Small intestine (tissue), 7 donors: ENCODE measurements at regions not wholly inside any gene's neighbourhood (a gene's known extent, or its start where the extent isn't known, plus 50 kb on each side); places are given as distances from the start of the nearest gene placed in this dataset.

Source experiments
- DNase-seq, 2 donors: peaks; one replicate each; pipeline versions ENCODE4 v3.0.0 to v3.0.0-alpha.2; 2013
- FAIRE-seq: peaks from 2 replicates; lab custom pipeline; 2012; peaks lifted over from hg19 to GRCh38; lab: Jason Lieb, UNC
- H3K27ac ChIP-seq, 3 donors: one replicate each; pipeline ENCODE4 v1.5.1; 2013; ENCODE audit warnings: low read length in 2 of 3, mild to moderate bottlenecking in 2 of 3, control low read depth in 1 of 3, inconsistent platforms in 1 of 3, low read depth in 1 of 3, moderate library complexity in 1 of 3
- H3K27me3 ChIP-seq, 3 donors: one replicate each; pipeline ENCODE4 v1.6.1; 2013; ENCODE audit warnings: low read length in 3 of 3, inconsistent platforms in 1 of 3; ENCODE audit not compliant: control insufficient read depth in 3 of 3, insufficient read depth in 3 of 3
- H3K36me3 ChIP-seq, 3 donors: one replicate each; pipeline ENCODE4 v1.6.1; 2013; ENCODE audit warnings: low read length in 3 of 3, inconsistent platforms in 1 of 3, low read depth in 1 of 3, mild to moderate bottlenecking in 1 of 3, moderate library complexity in 1 of 3; ENCODE audit not compliant: control insufficient read depth in 3 of 3, insufficient read depth in 2 of 3
- H3K4me1 ChIP-seq, 3 donors: one replicate each; pipeline ENCODE4 v1.6.1; 2013; ENCODE audit warnings: low read length in 2 of 3, inconsistent platforms in 1 of 3, low read depth in 1 of 3, mild to moderate bottlenecking in 1 of 3, moderate library complexity in 1 of 3; ENCODE audit not compliant: control insufficient read depth in 3 of 3, insufficient read depth in 2 of 3
- H3K4me3 ChIP-seq, 3 donors: one replicate each; pipeline ENCODE4 v1.5.1; 2013; ENCODE audit warnings: low read length in 3 of 3, control low read depth in 1 of 3, inconsistent platforms in 1 of 3, low read depth in 1 of 3, mild to moderate bottlenecking in 1 of 3, moderate library complexity in 1 of 3
- H3K9me3 ChIP-seq, 2 donors: one replicate each; pipeline ENCODE4 v1.6.1; 2013; ENCODE audit warnings: low read depth in 1 of 2, low read length in 1 of 2; ENCODE audit not compliant: control insufficient read depth in 2 of 2, insufficient read depth in 1 of 2
- WGBS, 3 donors: extraction: QIAGEN DNeasy Blood & Tissue Kit; methylation state at CpG; one replicate each; pipeline ENCODE4 v1.1.7; 2013; 5-methylcytosine and 5-hydroxymethylcytosine counted together
- donor health status: healthy with polysubstance abuse.
- donor health status: control.
- donor health status: control.
- donor health status: Bipolar disorder and iron deficiency.
- donor health status: healthy.

- 70 to 87% (median 84%) methylated on average over 1 of the region's 1 CpG for WGBS, 3 donors
- DNase-seq (no peak), FAIRE-seq (no peak)
- no peak overlapping the region for H3K4me3 ChIP-seq
- H3K4me1 ChIP-seq, result peaks cover 0 to 4% (median 0%) of the 10 kb centered on the region in 3 donors
- no peaks in the 10 kb centered on the region for H3K9me3 ChIP-seq
- H3K36me3 ChIP-seq, result no peaks in the 10 kb centered on the region
- no peak overlapping the region for H3K27ac ChIP-seq
- H3K27me3 ChIP-seq, result no peaks in the 10 kb centered on the region
Measured at GRCh38 chr12:91590966-91591638, 408.5 kb upstream of the DCN start.

- Histone ChIP-seq H3K4me1 (peaks cover 0 to 4% (median 0%) of the 10 kb centered on the region in 3 donors), H3K36me3 (no peaks in the 10 kb centered on the region), H3K27me3 (no peaks in the 10 kb centered on the region), H3K9me3 (no peaks in the 10 kb centered on the region), H3K27ac (no peak overlapping the region), H3K4me3 (no peak overlapping the region)
- WGBS, 3 donors, result 7 to 36% (median 24%) methylated on average over 2 of the region's 2 CpGs
- DNase-seq (no peak), FAIRE-seq (no peak)
Measured at GRCh38 chr12:91588874-91589454, 406.3 kb upstream of the DCN start.

GRCh38 chr12:91586015-91586414 lies 403.4 kb upstream of the DCN start:
- H3K9me3 ChIP-seq, result no peaks in the 10 kb centered on the region
- H3K4me3 ChIP-seq, result no peak overlapping the region
- FAIRE-seq (no peak), DNase-seq (no peak)
- WGBS, 3 donors, result 82 to 86% (median 84%) methylated on average over 5 of the region's 5 CpGs
- H3K27ac ChIP-seq, result no peak overlapping the region
- H3K4me1 ChIP-seq, result peaks cover 0 to 4% (median 0%) of the 10 kb centered on the region in 3 donors
- no peaks in the 10 kb centered on the region for H3K27me3 ChIP-seq
- no peaks in the 10 kb centered on the region for H3K36me3 ChIP-seq

- FAIRE-seq (no peak), DNase-seq (no peak)
- Histone ChIP-seq H3K4me3 (no peak overlapping the region), H3K27me3 (no peaks in the 10 kb centered on the region), H3K36me3 (no peaks in the 10 kb centered on the region), H3K4me1 (no peaks in the 10 kb centered on the region), H3K27ac (no peak overlapping the region), H3K9me3 (no peaks in the 10 kb centered on the region)
- 91 to 94% (median 94%) methylated on average over 3 of the region's 3 CpGs for WGBS, 3 donors
Measured at GRCh38 chr12:91582811-91583210, 400.2 kb upstream of the DCN start.

- H3K27ac ChIP-seq, result no peak overlapping the region
- no peaks in the 10 kb centered on the region for H3K36me3 ChIP-seq
- DNase-seq (no peak), FAIRE-seq (no peak)
- H3K4me1 ChIP-seq, result no peaks in the 10 kb centered on the region
- WGBS, 3 donors, result 54 to 61% (median 59%) methylated on average over 3 of the region's 3 CpGs
- H3K9me3 ChIP-seq, result no peaks in the 10 kb centered on the region
- no peaks in the 10 kb centered on the region for H3K27me3 ChIP-seq
- H3K4me3 ChIP-seq, result no peak overlapping the region
Measured at GRCh38 chr12:91579516-91580263, 397.1 kb upstream of the DCN start.

- Histone ChIP-seq H3K4me1 (no peaks in the 10 kb centered on the region), H3K27me3 (no peaks in the 10 kb centered on the region), H3K9me3 (no peaks in the 10 kb centered on the region), H3K36me3 (no peaks in the 10 kb centered on the region), H3K4me3 (no peak overlapping the region), H3K27ac (peak overlapping the region in 1 of 3 donors; percentile 2)
- 11 to 20% (median 14%) methylated on average over 7 of the region's 7 CpGs for WGBS, 3 donors
- FAIRE-seq (peak; percentile 89), DNase-seq (peak; percentile 26 to 46)
Measured at GRCh38 chr12:91577586-91578539, 395.2 kb upstream of the DCN start.

GRCh38 chr12:91576432-91576831 lies 393.8 kb upstream of the DCN start:
- H3K4me1 ChIP-seq, result no peaks in the 10 kb centered on the region
- no peaks in the 10 kb centered on the region for H3K9me3 ChIP-seq
- FAIRE-seq, result no peak
- no peaks in the 10 kb centered on the region for H3K27me3 ChIP-seq
- H3K36me3 ChIP-seq, result no peaks in the 10 kb centered on the region
- no peak overlapping the region for H3K4me3 ChIP-seq
- no peak for DNase-seq
- WGBS, 3 donors, result 90 to 94% (median 90%) methylated on average over 1 of the region's 1 CpG
- no peak overlapping the region for H3K27ac ChIP-seq

GRCh38 chr12:91575630-91576029 lies 393.0 kb upstream of the DCN start:
- DNase-seq (no peak), FAIRE-seq (no peak)
- H3K4me1 ChIP-seq, result no peaks in the 10 kb centered on the region
- H3K36me3 ChIP-seq, result no peaks in the 10 kb centered on the region
- 83 to 94% (median 88%) methylated on average over 2 of the region's 2 CpGs for WGBS, 3 donors
- no peaks in the 10 kb centered on the region for H3K9me3 ChIP-seq
- H3K27me3 ChIP-seq, result no peaks in the 10 kb centered on the region
- H3K4me3 ChIP-seq, result no peak overlapping the region
- H3K27ac ChIP-seq, result no peak overlapping the region
